Upper lobe of left lung (tissue), 4 donors: ENCODE measurements at regions not wholly inside any gene's neighbourhood (a gene's known extent, or its start where the extent isn't known, plus 50 kb on each side); places are given as distances from the start of the nearest gene placed in this dataset.
"Not testable (repeated sequence)": the region's sequence is repeated elsewhere in the genome, so short reads cannot be mapped to it uniquely, and the experiment has no call there.

Experiments
- CTCF ChIP-seq, 6 experiments: fragments of 450-650 bp in 4 of 6; fragments of 200-600 bp in 2 of 6; sonication (generic) in 2 of 6; IDR thresholded peaks; one replicate each; pipeline ENCODE4 v1.5.1; 2016 to 2019; ENCODE audit warnings: antibody characterized with exemption in 6 of 6
- POLR2A ChIP-seq, 4 donors: fragments of 450-650 bp; IDR thresholded peaks; one replicate each; pipeline ENCODE4 v1.5.1; 2016 to 2017; ENCODE audit warnings: antibody characterized with exemption in 4 of 4, mild to moderate bottlenecking in 2 of 4
- POLR2AphosphoS5 ChIP-seq, 2 donors: sonication (generic); formaldehyde crosslinking; IDR thresholded peaks; one replicate each; pipeline ENCODE4 v1.5.1; 2017; ENCODE audit warnings: antibody characterized with exemption in 2 of 2

GRCh38 chr18:71030085-71030484 lies 741.2 kb downstream of the SOCS6 start:
- TF ChIP-seq POLR2AphosphoS5, CTCF, POLR2A (IDR thresholded peaks at IDR 0.05): not testable (repeated sequence)
